Fibroblast of skin of left biceps (primary cell): ENCODE measurements at regions not wholly inside any gene's neighbourhood (a gene's known extent, or its start where the extent isn't known, plus 50 kb on each side); places are given as distances from the start of the nearest gene placed in this dataset.

Experiments used
- DNase-seq, 2 experiments: peaks; one replicate each; pipeline ENCODE4 v3.0.0-alpha.2; 2013; ENCODE audit warnings: low read depth in 2 of 2

- DNase-seq: no peak
Observed at GRCh38 chr10:75294518-75294865, 58.7 kb upstream of the COMTD1 start.

GRCh38 chr10:75294031-75294437 is 58.3 kb upstream of the COMTD1 start:
- DNase-seq: no peak

- DNase-seq: no peak
Observed at GRCh38 chr10:75293446-75293820, 57.7 kb upstream of the COMTD1 start.

GRCh38 chr10:75292794-75293445 is 57.2 kb upstream of the COMTD1 start:
- DNase-seq: no peak

GRCh38 chr10:75291805-75292204 is 56.0 kb upstream of the COMTD1 start:
- no peak for DNase-seq

- no peak for DNase-seq
Observed at GRCh38 chr10:75288140-75288711, 52.5 kb upstream of the COMTD1 start.

GRCh38 chr10:75287697-75288096 is 51.9 kb upstream of the COMTD1 start:
- no peak for DNase-seq

GRCh38 chr10:75286901-75287300 is 51.1 kb upstream of the COMTD1 start:
- no peak for DNase-seq
